K562 (cell line): ENCODE measurements at regions not wholly inside any gene's neighbourhood (a gene's known extent, or its start where the extent isn't known, plus 50 kb on each side); places are given as distances from the start of the nearest gene placed in this dataset.

Experiments used
- ATAC-seq: fragments of 200-7000 bp; cut with Tn5 transposase; 3 replicates; pipeline ENCODE4 v1.9.1; 2020; ENCODE audit warnings: moderate library complexity
- BruUV-seq: library from RNA; stranded (reverse); fragments of 400-500 nt; replicated peaks from 2 replicates; lab custom pipeline; 2021; lab: Mats Ljungman, UMichigan
- CTCF ChIA-PET: fragments of 300-600 bp; formaldehyde crosslinking; extraction: SDS; loops from one replicate; lab custom pipeline; 2021; ENCODE audit warnings: low intra/inter-chr PET ratio; lab: Yijun Ruan, JAX
- POLR2A ChIA-PET: fragments of 300-600, 350-650 bp; sonication (Branson Sonifier 250); formaldehyde crosslinking; extraction: SDS; loops from one replicate; lab custom pipeline; 2021; ENCODE audit warnings: antibody characterized with exemption, inconsistent platforms; lab: Yijun Ruan, JAX
- DNase-seq, 4 experiments: peaks; one replicate each; pipeline versions ENCODE4 v3.0.0 to v3.0.0-alpha.2; 2011 to 2018; ENCODE audit warnings: low spot score in 3 of 4, mixed read lengths in 3 of 4; ENCODE audit errors: extremely low read depth in 1 of 4
- FAIRE-seq: peaks from 2 replicates; lab custom pipeline; 2011; peaks lifted over from hg19 to GRCh38; lab: Jason Lieb, UNC
- H2AFZ ChIP-seq: 2 replicates; pipeline ENCODE4 v1.6.0; 2011; ENCODE audit warnings: low read depth, low read length, control low read depth, inconsistent platforms
- H3K27ac ChIP-seq: fragments of 200-600 bp; 3 replicates; pipeline ENCODE4 v1.8.0; 2011; ENCODE audit warnings: low read depth, mild to moderate bottlenecking, control low read depth, inconsistent platforms, low read length, moderate library complexity, mixed read lengths; ENCODE audit errors: extremely low read depth
- H3K27me3 ChIP-seq, 2 experiments: fragments of 300-600 bp in 1 of 2; 2 replicates in 1 of 2; 3 replicates in 1 of 2; pipeline versions ENCODE4 v1.6.0 to v1.8.0; 2011; ENCODE audit warnings: inconsistent platforms in 2 of 2, low read length in 2 of 2, mild to moderate bottlenecking in 1 of 2, mixed read lengths in 1 of 2, moderate library complexity in 1 of 2; ENCODE audit not compliant: control insufficient read depth in 2 of 2, insufficient read depth in 2 of 2
- H3K36me3 ChIP-seq: fragments of 300-600 bp; 3 replicates; pipeline ENCODE4 v1.8.0; 2011; ENCODE audit warnings: mild to moderate bottlenecking, low read length, inconsistent platforms; ENCODE audit not compliant: control insufficient read depth, insufficient read depth
- H3K4me1 ChIP-seq, 2 experiments: fragments of 200-600 bp in 1 of 2; replicated peaks in 1 of 2; 2 replicates in 1 of 2; 3 replicates in 1 of 2; pipeline versions ENCODE4 v1.5.1 to v1.8.0; 2011; ENCODE audit warnings: inconsistent platforms in 2 of 2, low read length in 2 of 2, mild to moderate bottlenecking in 1 of 2, mixed read lengths in 1 of 2, moderate library complexity in 1 of 2; ENCODE audit not compliant: control insufficient read depth in 2 of 2, insufficient read depth in 2 of 2
- H3K4me2 ChIP-seq: 2 replicates; pipeline ENCODE4 v1.6.1; 2011; ENCODE audit warnings: low read length, control low read depth, inconsistent platforms, mixed read lengths; ENCODE audit not compliant: insufficient read depth
- H3K4me3 ChIP-seq: fragments of 200-600 bp; sonication (generic), shearing (Covaris generic); 2 replicates; pipeline ENCODE4 v1.5.1; 2016; ENCODE audit warnings: control low read depth, inconsistent platforms
- H3K79me2 ChIP-seq: fragments of 200-600 bp; 3 replicates; pipeline ENCODE4 v1.8.0; 2011; ENCODE audit warnings: low read length, inconsistent platforms; ENCODE audit not compliant: control insufficient read depth, insufficient read depth
- H3K9ac ChIP-seq, 2 experiments: 2 replicates each; pipeline versions ENCODE4 v1.6.0 to v1.6.1; 2011; ENCODE audit warnings: low read depth in 2 of 2, low read length in 2 of 2, control low read depth in 1 of 2, inconsistent platforms in 1 of 2, mild to moderate bottlenecking in 1 of 2, mixed read lengths in 1 of 2; ENCODE audit not compliant: insufficient read depth in 1 of 2
- H3K9me1 ChIP-seq: one replicate; pipeline ENCODE4 v1.6.0; 2011; ENCODE audit warnings: inconsistent platforms, mild to moderate bottlenecking, low read length, moderate library complexity; ENCODE audit not compliant: control insufficient read depth, insufficient read depth
- H3K9me3 ChIP-seq: replicated peaks from 2 replicates; pipeline ENCODE4 v1.5.1; 2011; ENCODE audit warnings: low read depth, low read length, inconsistent platforms; ENCODE audit not compliant: control insufficient read depth, insufficient read depth
- H4K20me1 ChIP-seq: replicated peaks from 2 replicates; pipeline ENCODE4 v1.6.1; 2011; ENCODE audit warnings: low read length, inconsistent platforms, mixed read lengths; ENCODE audit not compliant: control insufficient read depth, insufficient read depth
- ATF2 ChIP-seq: sonication (generic); formaldehyde crosslinking; IDR thresholded peaks from 2 replicates; pipeline ENCODE4 v1.8.1; 2022; ENCODE audit warnings: missing genetic modification reagents
- BCLAF1 ChIP-seq, 2 experiments: fragments of 450-650 bp in 1 of 2; IDR thresholded peaks; 2 replicates each; pipeline ENCODE4 v1.6.1; 2011 to 2017; ENCODE audit warnings: low read depth in 2 of 2, antibody characterized with exemption in 1 of 2, borderline replicate concordance in 1 of 2, low read length in 1 of 2, mild to moderate bottlenecking in 1 of 2, mixed read lengths in 1 of 2; ENCODE audit not compliant: control insufficient read depth in 1 of 2
- BRCA1 ChIP-seq, 2 experiments: fragments of 450-650 bp in 1 of 2; sonication (generic) in 1 of 2; formaldehyde crosslinking in 1 of 2; IDR thresholded peaks; 2 replicates each; pipeline versions ENCODE4 v1.5.0 to v1.6.1; 2017 to 2020; ENCODE audit warnings: mild to moderate bottlenecking in 1 of 2, missing genetic modification reagents in 1 of 2
- GMEB1 ChIP-seq: fragments of 250-450 bp; sonication (Bioruptor Pico); IDR thresholded peaks from 2 replicates; pipeline ENCODE4 v1.4.0; 2020; ENCODE audit warnings: mild to moderate bottlenecking
- HNRNPLL ChIP-seq: fragments of 200-400 bp; formaldehyde crosslinking; IDR thresholded peaks from 2 replicates; pipeline ENCODE4 v1.6.1; 2017; ENCODE audit warnings: low read length, low read depth, mild to moderate bottlenecking; ENCODE audit not compliant: poor library complexity, severe bottlenecking
- MXD1 ChIP-seq: fragments of 250-450 bp; sonication (Bioruptor Pico); IDR thresholded peaks from 2 replicates; pipeline ENCODE4 v1.8.0; 2021; ENCODE audit warnings: borderline replicate concordance, mild to moderate bottlenecking, moderate library complexity; ENCODE audit not compliant: poor library complexity, severe bottlenecking
- ZC3H11A ChIP-seq: IDR thresholded peaks from 2 replicates; pipeline ENCODE4 v1.6.1; 2012; ENCODE audit warnings: low read depth, low read length, improper control_type of control experiment
- ZNF431 ChIP-seq: sonication (generic); formaldehyde crosslinking; IDR thresholded peaks from 2 replicates; pipeline ENCODE4 v1.8.0; 2022; ENCODE audit warnings: mild to moderate bottlenecking, missing genetic modification reagents
- ZNF592 ChIP-seq: fragments of 450-650 bp; IDR thresholded peaks from 2 replicates; pipeline ENCODE4 v1.6.1; 2017; ENCODE audit warnings: antibody characterized with exemption, mild to moderate bottlenecking
- WGBS: fragments of 100-300 bp; shearing (Covaris generic); methylation state at CpG from one replicate; pipeline ENCODE4 v1.1.6; 2016; ENCODE audit warnings: low coverage, mixed read lengths; ENCODE audit not compliant: insufficient coverage; ENCODE audit errors: missing lambda C conversion rate; 5-methylcytosine and 5-hydroxymethylcytosine counted together
- in situ Hi-C: fragments of 300-500 bp; cut with MboI; formaldehyde crosslinking; loops from 4 replicates; pipeline ENCODE4 v1.15.0; 2018; ENCODE audit warnings: inconsistent platforms, mixed read lengths
- intact Hi-C: fragments of 100-400 bp; cut with micrococcal nuclease; formaldehyde crosslinking; loops from 2 replicates; pipeline ENCODE4 v1.14.2; 2022

GRCh38 chr7:117942780-117943179, 69.5 kb upstream of the CTTNBP2 start:
- FAIRE-seq (no peak), DNase-seq (no peak), ATAC-seq (no peak)
- Histone ChIP-seq H3K9me1 (no peaks in the 10 kb centered on the region), H3K27me3 (no peaks in the 10 kb centered on the region), H3K27ac (no peak overlapping the region), H3K36me3 (no peaks in the 10 kb centered on the region), H3K79me2 (no peaks in the 10 kb centered on the region), H2AFZ (no peak overlapping the region), H3K9me3 (no peaks in the 10 kb centered on the region), H3K4me2 (no peak overlapping the region), H3K4me1 (no peaks in the 10 kb centered on the region), H3K4me3 (no peak overlapping the region), H4K20me1 (no peaks in the 10 kb centered on the region), H3K9ac (no peak overlapping the region)
- POLR2A ChIA-PET = no interaction called here
- no TSS peak for BruUV-seq
- in situ Hi-C loops = no loop called here
- intact Hi-C loops = no loop called here
- WGBS = 8% methylated on average over 1 of the region's 1 CpG
- CTCF ChIA-PET = no interaction called here
- TF ChIP-seq HNRNPLL (no peak), BRCA1 (IDR thresholded peaks at IDR 0.05) (no peak), BRCA1 (CRISPR knock-in tag; IDR thresholded peaks at IDR 0.05) (no peak), GMEB1 (CRISPR knock-in tag) (no peak), ZNF431 (no peak), ZNF592 (no peak), ZC3H11A (no peak), MXD1 (CRISPR knock-in tag) (no peak), BCLAF1 (IDR thresholded peaks at IDR 0.05; ENCODE audit: borderline replicate concordance in 1 of 2, control insufficient read depth in 1 of 2, low read depth in 2 of 2, low read length in 1 of 2) (no peak), ATF2 (no peak)
